PC-3 (cell line): ENCODE measurements at regions not wholly inside any gene's neighbourhood (a gene's known extent, or its start where the extent isn't known, plus 50 kb on each side); places are given as distances from the start of the nearest gene placed in this dataset.

Source experiments
- CTCF ChIP-seq: fragments of 300-600 bp; sonication (generic); conservative IDR thresholded peaks from 2 replicates; pipeline ENCODE4 v1.5.1; 2017; ENCODE audit warnings: antibody characterized with exemption, low read depth, mild to moderate bottlenecking, low read length
- EZH2 ChIP-seq: fragments of 300-600 bp; sonication (generic); IDR thresholded peaks from one replicate; pipeline ENCODE4 v1.6.1; 2017; ENCODE audit warnings: antibody characterized with exemption, mild to moderate bottlenecking, low read length; ENCODE audit not compliant: unreplicated experiment
- EZH2phosphoT487 ChIP-seq: fragments of 300-600 bp; sonication (generic); IDR thresholded peaks from 2 replicates; pipeline ENCODE4 v1.6.1; 2018; ENCODE audit warnings: mild to moderate bottlenecking, antibody characterized with exemption, low read length, borderline replicate concordance

GRCh38 chr13:50758796-50759195 lies 84.7 kb downstream of the DLEU7 start:
- TF ChIP-seq CTCF, result no peak
- TF ChIP-seq EZH2, result no peak
- no peak for TF ChIP-seq EZH2phosphoT487
